Neural cell (in vitro differentiated cells): ENCODE measurements at regions not wholly inside any gene's neighbourhood (a gene's known extent, or its start where the extent isn't known, plus 50 kb on each side); places are given as distances from the start of the nearest gene placed in this dataset.
A peak's percentile ranks its signal among the peaks of the same experiment; 100 is the strongest.

Source experiments
- H2AFZ ChIP-seq: fragments of 200-600, 300-800 bp; sonication (generic), shearing (Covaris generic); 2 replicates; pipeline ENCODE4 v1.6.0; 2014; ENCODE audit warnings: low read depth, mild to moderate bottlenecking, antibody characterized with exemption, low read length, moderate library complexity
- H3F3A ChIP-seq: fragments of 200-600 bp; shearing (Covaris generic); 2 replicates; pipeline ENCODE4 v1.6.1; 2016; ENCODE audit warnings: mild to moderate bottlenecking, moderate library complexity, mixed read lengths, antibody characterized with exemption, low read length; ENCODE audit not compliant: insufficient read depth, poor library complexity, severe bottlenecking
- H3K27ac ChIP-seq: fragments of 200-600, 300-800 bp; sonication (generic), shearing (Covaris generic); 2 replicates; pipeline ENCODE4 v1.5.1; 2014; ENCODE audit warnings: mild to moderate bottlenecking, low read length, moderate library complexity
- H3K27me3 ChIP-seq: fragments of 300-800, 200-600 bp; sonication (generic), shearing (Covaris generic); 2 replicates; pipeline ENCODE4 v1.6.0; 2014; ENCODE audit warnings: mild to moderate bottlenecking, low read depth, low read length, moderate library complexity; ENCODE audit not compliant: insufficient read depth
- H3K36me3 ChIP-seq: fragments of 300-800, 200-600 bp; sonication (generic), shearing (Covaris generic); 2 replicates; pipeline ENCODE4 v1.5.1; 2014; ENCODE audit warnings: mild to moderate bottlenecking, antibody characterized with exemption, low read length, moderate library complexity; ENCODE audit not compliant: insufficient read depth
- H3K4me2 ChIP-seq: fragments of 300-800, 200-600 bp; sonication (generic), shearing (Covaris generic); 2 replicates; pipeline ENCODE4 v1.6.0; 2014; ENCODE audit warnings: mild to moderate bottlenecking, low read length
- H3K4me3 ChIP-seq: fragments of 300-800, 200-600 bp; sonication (generic), shearing (Covaris generic); 2 replicates; pipeline ENCODE4 v1.5.1; 2014; ENCODE audit warnings: mild to moderate bottlenecking, low read length, moderate library complexity
- H3K79me2 ChIP-seq: fragments of 200-600 bp; shearing (Covaris generic); replicated peaks from 2 replicates; pipeline ENCODE4 v1.6.0; 2014; ENCODE audit warnings: mild to moderate bottlenecking, low read length, moderate library complexity; ENCODE audit not compliant: insufficient read depth
- H3K9ac ChIP-seq: fragments of 300-800, 200-600 bp; sonication (generic), shearing (Covaris generic); 2 replicates; pipeline ENCODE4 v1.6.1; 2016; ENCODE audit warnings: mild to moderate bottlenecking, low read length, mixed read lengths
- H3K9me2 ChIP-seq: fragments of 200-600 bp; shearing (Covaris generic); 2 replicates; pipeline ENCODE4 v1.6.1; 2016; ENCODE audit warnings: mild to moderate bottlenecking, low read length, mixed read lengths; ENCODE audit not compliant: insufficient read depth
- H3K9me3 ChIP-seq: fragments of 200-600, 300-800 bp; sonication (generic), shearing (Covaris generic); 2 replicates; pipeline ENCODE4 v1.6.1; 2016; ENCODE audit warnings: mild to moderate bottlenecking, mixed run types, low read length, moderate library complexity, mixed read lengths
- H4K20me1 ChIP-seq: fragments of 200-600 bp; shearing (Covaris generic); 2 replicates; pipeline ENCODE4 v1.6.1; 2016; ENCODE audit warnings: mild to moderate bottlenecking, mixed run types; ENCODE audit not compliant: insufficient read depth
- CTCF ChIP-seq: fragments of 450-650 bp; IDR thresholded peaks from 2 replicates; pipeline ENCODE4 v1.5.1; 2014; ENCODE audit warnings: antibody characterized with exemption, mild to moderate bottlenecking, moderate library complexity; ENCODE audit not compliant: poor library complexity, severe bottlenecking
- EP300 ChIP-seq: fragments of 450-650 bp; conservative IDR thresholded peaks from 2 replicates; pipeline ENCODE4 v1.6.1; 2014; ENCODE audit warnings: antibody characterized with exemption, mild to moderate bottlenecking, moderate library complexity; ENCODE audit not compliant: poor library complexity, severe bottlenecking
- EZH2 ChIP-seq: fragments of 200-600, 300-800 bp; shearing (Covaris generic), sonication (generic); IDR thresholded peaks from 2 replicates; pipeline ENCODE4 v1.6.1; 2014; ENCODE audit warnings: antibody characterized with exemption, low read length, borderline replicate concordance, mild to moderate bottlenecking; ENCODE audit not compliant: insufficient read depth, poor library complexity, severe bottlenecking
- MXI1 ChIP-seq: fragments of 450-650 bp; conservative IDR thresholded peaks from 2 replicates; pipeline ENCODE4 v1.6.1; 2014; ENCODE audit warnings: antibody characterized with exemption, mild to moderate bottlenecking; ENCODE audit not compliant: poor library complexity, severe bottlenecking
- POLR2AphosphoS5 ChIP-seq: IDR thresholded peaks from 2 replicates; pipeline ENCODE4 v1.6.1; 2012
- RAD21 ChIP-seq: fragments of 450-650 bp; conservative IDR thresholded peaks from 2 replicates; pipeline ENCODE4 v1.6.1; 2014; ENCODE audit warnings: antibody characterized with exemption, mild to moderate bottlenecking, moderate library complexity
- SMC3 ChIP-seq: fragments of 450-650 bp; conservative IDR thresholded peaks from 2 replicates; pipeline ENCODE4 v1.6.1; 2014; ENCODE audit warnings: antibody characterized with exemption, mild to moderate bottlenecking, moderate library complexity; ENCODE audit not compliant: poor library complexity
- TAF1 ChIP-seq: IDR thresholded peaks from 2 replicates; pipeline ENCODE4 v1.6.1; 2012; ENCODE audit warnings: low read depth
- TF ChIP-seq, protein P1 (sequence below): IDR thresholded peaks from 2 replicates; pipeline ENCODE4 v1.6.1; 2012; ENCODE audit warnings: borderline replicate concordance

- no peak for TF ChIP-seq TAF1
- TF ChIP-seq, protein P1, sequence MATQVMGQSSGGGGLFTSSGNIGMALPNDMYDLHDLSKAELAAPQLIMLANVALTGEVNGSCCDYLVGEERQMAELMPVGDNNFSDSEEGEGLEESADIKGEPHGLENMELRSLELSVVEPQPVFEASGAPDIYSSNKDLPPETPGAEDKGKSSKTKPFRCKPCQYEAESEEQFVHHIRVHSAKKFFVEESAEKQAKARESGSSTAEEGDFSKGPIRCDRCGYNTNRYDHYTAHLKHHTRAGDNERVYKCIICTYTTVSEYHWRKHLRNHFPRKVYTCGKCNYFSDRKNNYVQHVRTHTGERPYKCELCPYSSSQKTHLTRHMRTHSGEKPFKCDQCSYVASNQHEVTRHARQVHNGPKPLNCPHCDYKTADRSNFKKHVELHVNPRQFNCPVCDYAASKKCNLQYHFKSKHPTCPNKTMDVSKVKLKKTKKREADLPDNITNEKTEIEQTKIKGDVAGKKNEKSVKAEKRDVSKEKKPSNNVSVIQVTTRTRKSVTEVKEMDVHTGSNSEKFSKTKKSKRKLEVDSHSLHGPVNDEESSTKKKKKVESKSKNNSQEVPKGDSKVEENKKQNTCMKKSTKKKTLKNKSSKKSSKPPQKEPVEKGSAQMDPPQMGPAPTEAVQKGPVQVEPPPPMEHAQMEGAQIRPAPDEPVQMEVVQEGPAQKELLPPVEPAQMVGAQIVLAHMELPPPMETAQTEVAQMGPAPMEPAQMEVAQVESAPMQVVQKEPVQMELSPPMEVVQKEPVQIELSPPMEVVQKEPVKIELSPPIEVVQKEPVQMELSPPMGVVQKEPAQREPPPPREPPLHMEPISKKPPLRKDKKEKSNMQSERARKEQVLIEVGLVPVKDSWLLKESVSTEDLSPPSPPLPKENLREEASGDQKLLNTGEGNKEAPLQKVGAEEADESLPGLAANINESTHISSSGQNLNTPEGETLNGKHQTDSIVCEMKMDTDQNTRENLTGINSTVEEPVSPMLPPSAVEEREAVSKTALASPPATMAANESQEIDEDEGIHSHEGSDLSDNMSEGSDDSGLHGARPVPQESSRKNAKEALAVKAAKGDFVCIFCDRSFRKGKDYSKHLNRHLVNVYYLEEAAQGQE: no peak
- no peak for TF ChIP-seq RAD21
- TF ChIP-seq POLR2AphosphoS5: no peak
- TF ChIP-seq EZH2: no peak
- TF ChIP-seq EP300: no peak
- no peak for TF ChIP-seq CTCF
- TF ChIP-seq MXI1: no peak
- no peak for TF ChIP-seq SMC3
- Histone ChIP-seq H3K9me2 (no peaks in the 10 kb centered on the region), H2AFZ (no peak overlapping the region), H3K9me3 (no peaks in the 10 kb centered on the region), H3K4me3 (no peak overlapping the region), H3K27me3 (no peaks in the 10 kb centered on the region), H3K9ac (no peak overlapping the region), H3K36me3 (no peaks in the 10 kb centered on the region), H3F3A (no peaks in the 10 kb centered on the region), H3K4me2 (no peak overlapping the region), H3K79me2 (no peaks in the 10 kb centered on the region), H4K20me1 (no peaks in the 10 kb centered on the region), H3K27ac (no peak overlapping the region)
These were observed 1554.8 kb downstream of the KCNT2 start for GRCh38 chr1:195053478-195053877.

DNA sequence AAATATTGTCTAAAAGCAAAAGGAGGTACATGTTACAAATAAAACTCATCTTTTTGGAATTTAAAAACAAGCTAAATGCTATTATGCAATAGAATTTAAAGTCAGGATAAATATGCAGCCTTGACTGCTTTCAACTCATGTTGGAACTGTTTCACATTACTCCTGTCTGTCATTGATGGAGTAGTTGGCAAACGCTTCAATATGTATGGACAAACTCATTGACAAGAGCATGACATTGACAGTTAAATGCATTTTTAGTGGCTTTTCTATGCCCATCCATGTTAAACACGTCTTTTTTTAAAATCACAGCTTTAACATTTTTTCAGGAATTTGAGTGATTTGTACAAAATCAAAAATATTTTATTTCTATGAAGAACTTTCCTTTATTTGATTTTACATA is 1560.5 kb downstream of the KCNT2 start:
- H3K27me3 ChIP-seq: no peaks in the 10 kb centered on the region
- no peaks in the 10 kb centered on the region for H4K20me1 ChIP-seq
- H3K4me3 ChIP-seq: no peak overlapping the region
- no peaks in the 10 kb centered on the region for H3K79me2 ChIP-seq
- TF ChIP-seq MXI1: no peak
- TF ChIP-seq, protein P1: no peak
- peak; percentile 97 for TF ChIP-seq EP300
- no peak for TF ChIP-seq TAF1
- TF ChIP-seq SMC3: no peak
- no peak for TF ChIP-seq CTCF
- TF ChIP-seq RAD21: no peak
- TF ChIP-seq EZH2: no peak
- TF ChIP-seq POLR2AphosphoS5: peak; percentile 98
- H3K27ac ChIP-seq: no peak overlapping the region
- no peak overlapping the region for H3K9ac ChIP-seq
- H3K36me3 ChIP-seq: no peaks in the 10 kb centered on the region
- no peak overlapping the region for H2AFZ ChIP-seq
- H3K9me2 ChIP-seq: no peaks in the 10 kb centered on the region
- no peak overlapping the region for H3K4me2 ChIP-seq
- H3K9me3 ChIP-seq: no peaks in the 10 kb centered on the region
- no peaks in the 10 kb centered on the region for H3F3A ChIP-seq
